ENCODE measurements at regions not wholly inside any gene's neighbourhood (a gene's known extent, or its start where the extent isn't known, plus 50 kb on each side); places are given as distances from the start of the nearest gene placed in this dataset.
"Not testable (repeated sequence)": the region's sequence is repeated elsewhere in the genome, so short reads cannot be mapped to it uniquely, and the experiment has no call there.

GRCh38 chr3:130569461-130570365, 52.7 kb downstream of the COL6A6 start:
- no peak for DNase-seq (ENCODE audit: low spot score)

- DNase-seq (ENCODE audit: low spot score): no peak
Observed at GRCh38 chr3:130572769-130573168, 55.8 kb downstream of the COL6A6 start.

DNA sequence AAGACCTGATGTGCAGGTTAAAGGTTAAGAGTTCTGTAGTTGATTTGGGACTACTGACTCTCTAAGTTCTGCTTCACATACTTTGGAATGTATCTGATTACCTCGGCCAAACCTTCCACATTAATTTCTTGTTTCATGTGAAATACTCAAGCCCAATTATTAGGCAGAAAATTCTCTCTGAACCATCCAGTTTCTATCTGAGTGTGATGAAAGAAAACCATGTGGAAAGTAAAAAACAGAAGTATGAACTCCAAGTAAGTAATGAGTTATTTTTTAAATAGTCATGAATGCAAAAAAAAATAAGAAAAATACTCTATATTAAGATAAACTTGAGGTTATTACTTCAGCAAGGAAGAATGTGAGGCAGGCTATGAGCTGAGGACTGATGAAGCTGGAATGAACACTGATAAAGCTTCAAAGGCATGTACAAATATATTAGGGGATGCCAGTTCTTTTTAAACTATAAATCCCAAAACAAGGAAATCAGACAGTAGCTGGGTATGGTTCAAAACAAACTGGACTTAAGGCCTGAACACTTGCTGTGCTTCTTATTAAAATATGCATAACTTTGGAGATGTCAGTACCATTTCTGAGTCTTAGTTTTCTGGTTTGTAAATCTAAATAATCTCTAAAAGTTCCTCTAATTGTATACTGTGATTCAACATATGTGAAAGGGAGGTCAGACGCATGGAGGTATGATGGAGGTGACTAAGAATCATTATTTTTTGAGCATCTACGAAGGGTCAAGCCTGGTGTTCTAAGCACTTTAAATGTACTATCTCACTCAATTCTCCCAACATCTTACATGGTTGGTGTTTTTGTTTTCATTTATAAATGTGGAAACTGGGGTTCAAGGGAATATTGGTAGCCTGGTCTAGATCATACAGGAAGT, 59.6 kb downstream of the COL6A6 start:
- peak; percentile 55 for DNase-seq (ENCODE audit: low spot score)

- DNase-seq (ENCODE audit: low spot score): no peak
Observed at GRCh38 chr3:130582457-130583153, 65.6 kb downstream of the COL6A6 start.

DNA sequence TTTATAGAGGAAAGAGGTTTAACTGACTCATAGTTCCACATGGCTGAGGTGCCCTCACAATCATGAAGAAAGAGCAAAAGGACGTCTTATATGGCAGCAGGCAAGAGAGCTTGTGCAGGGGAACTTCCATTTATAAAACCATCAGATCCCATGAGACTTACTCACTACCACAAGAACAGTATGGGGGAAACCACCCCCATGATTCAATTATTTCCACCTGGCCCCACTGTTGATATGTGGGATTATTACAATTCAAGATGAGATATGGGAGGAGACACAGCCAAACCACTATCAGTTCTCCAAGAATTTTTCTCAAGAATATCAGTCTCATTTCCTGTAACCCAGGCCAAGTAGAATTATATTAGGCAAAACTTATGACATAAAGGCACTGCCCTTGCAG, 77.8 kb downstream of the COL6A6 start:
- DNase-seq (ENCODE audit: low spot score): not testable (repeated sequence)

GRCh38 chr3:130596484-130596883, 79.5 kb downstream of the COL6A6 start:
- DNase-seq (ENCODE audit: low spot score): no peak

- DNase-seq (ENCODE audit: low spot score): no peak
Observed at GRCh38 chr3:130601442-130601971, 84.5 kb downstream of the COL6A6 start.

- no peak for DNase-seq (ENCODE audit: low spot score)
Observed at GRCh38 chr3:130604806-130605205, 87.8 kb downstream of the COL6A6 start.

DNA sequence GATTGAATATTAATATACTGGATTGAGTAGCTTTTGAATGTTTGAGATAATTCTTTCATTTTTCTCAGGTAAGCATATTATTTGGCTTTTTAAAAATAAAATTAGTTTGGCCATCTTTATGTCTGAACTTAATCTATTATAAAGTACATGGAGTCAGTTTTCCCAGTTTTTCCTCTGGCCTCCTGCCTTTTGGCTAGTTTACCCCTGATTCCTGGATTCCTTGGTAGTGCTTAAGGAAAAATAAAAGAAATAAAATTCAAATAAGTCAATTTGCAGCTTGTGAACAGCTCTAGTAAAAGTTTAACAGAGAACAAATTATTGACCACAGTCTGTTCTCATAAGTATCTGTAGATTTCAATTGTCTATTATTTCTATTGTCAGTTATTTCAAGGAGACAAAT, 89.4 kb downstream of the COL6A6 start:
- DNase-seq (ENCODE audit: low spot score): no peak

DNA sequence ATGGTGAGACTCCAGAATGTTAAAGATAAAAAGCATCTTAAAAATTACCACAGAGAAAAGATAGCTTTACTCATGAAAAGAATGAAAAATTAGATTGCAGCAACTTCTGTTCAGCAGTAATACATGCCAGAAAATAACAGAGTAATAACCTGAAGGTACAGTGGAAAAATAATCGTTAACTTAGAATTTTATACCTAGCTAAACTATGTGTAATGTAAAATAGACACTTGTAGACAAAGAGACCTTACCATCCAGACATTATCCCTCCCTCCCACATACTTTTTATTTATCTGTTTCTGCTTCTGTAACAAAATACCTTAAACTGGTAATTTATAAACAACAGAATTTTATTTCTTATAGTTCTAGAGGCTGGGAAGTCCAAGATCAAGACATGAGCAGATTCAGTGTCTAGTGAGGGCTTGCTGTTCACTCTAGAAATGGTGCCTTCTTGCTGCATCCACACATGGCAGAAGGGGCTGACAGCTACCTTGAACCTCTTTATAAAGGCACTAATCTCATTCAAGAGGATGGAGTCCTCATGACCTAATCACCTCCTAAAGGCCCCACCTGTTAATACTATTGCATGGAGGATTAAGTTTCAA, 90.7 kb downstream of the COL6A6 start:
- DNase-seq (ENCODE audit: low spot score): no peak

- DNase-seq (ENCODE audit: low spot score): no peak
Observed at GRCh38 chr3:130609166-130609979, 92.4 kb downstream of the COL6A6 start.

DNA sequence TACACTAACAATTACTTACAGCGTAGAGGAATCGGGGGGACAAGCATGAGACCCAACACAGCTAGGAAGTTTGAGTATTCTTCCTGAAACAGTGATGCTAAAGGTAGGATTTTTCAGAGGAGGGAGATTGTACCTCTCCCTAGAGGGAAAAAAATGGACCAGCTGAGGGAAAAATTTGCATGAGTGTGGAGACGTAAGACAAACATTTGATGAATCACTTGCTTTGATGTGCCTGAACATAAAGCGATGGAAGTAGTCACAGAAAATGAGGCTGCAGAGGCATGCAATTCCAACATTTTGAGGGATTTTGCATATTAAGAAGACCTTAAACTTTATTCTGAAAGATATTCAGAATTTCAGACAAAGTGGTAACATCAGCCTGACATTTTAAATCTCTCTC, 102.2 kb downstream of the COL6A6 start:
- no peak for DNase-seq (ENCODE audit: low spot score)

- DNase-seq (ENCODE audit: low spot score): no peak
Observed at GRCh38 chr3:130621824-130622223, 104.8 kb downstream of the COL6A6 start.

- peak; percentile 47 for DNase-seq (ENCODE audit: low spot score)
Observed at GRCh38 chr3:130626049-130626448, 109.1 kb downstream of the COL6A6 start.

DNA sequence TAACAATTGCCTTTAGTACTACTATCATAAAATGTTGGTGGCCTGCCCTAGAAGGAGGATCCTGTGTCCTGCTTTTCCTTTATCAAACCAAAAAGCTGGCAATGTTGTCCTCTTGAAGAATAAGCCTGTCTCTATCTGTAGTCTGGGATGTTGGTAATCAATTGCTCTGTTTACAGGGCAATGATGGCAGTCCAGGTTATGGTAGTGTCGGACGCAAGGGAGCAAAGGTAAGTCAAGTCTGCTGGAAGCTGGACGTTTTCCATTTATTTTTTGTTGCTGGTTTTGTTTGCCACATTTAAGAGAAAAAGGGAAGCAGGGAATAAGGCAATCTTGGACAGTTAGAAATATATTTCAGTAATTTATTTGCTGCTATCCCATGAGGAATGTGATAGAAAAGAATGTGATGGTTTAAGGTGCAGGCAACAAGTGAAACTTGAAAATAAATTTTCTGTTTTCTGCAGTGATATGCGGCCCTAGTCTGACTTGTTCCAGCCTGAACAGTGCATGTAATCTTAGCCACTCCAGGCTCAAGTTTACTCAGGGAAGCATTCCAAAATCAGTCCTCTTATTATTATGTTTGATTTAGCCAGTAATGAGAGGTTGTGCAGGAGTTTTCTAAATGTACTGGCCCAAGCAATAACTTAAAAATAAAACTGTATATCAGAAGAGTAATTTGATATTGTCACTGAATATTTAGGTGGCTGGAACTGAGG, 110.3 kb downstream of the COL6A6 start:
- DNase-seq (ENCODE audit: low spot score): no peak

GRCh38 chr3:130627882-130628281, 110.9 kb downstream of the COL6A6 start:
- no peak for DNase-seq (ENCODE audit: low spot score)

Measured in AG08396 (cell line).